ENCODE measurements at regions not wholly inside any gene's neighbourhood (a gene's known extent, or its start where the extent isn't known, plus 50 kb on each side); places are given as distances from the start of the nearest gene placed in this dataset.

GRCh38 chr18:76566987-76567386, 71.9 kb upstream of the ZNF516 start:
- TF ChIP-seq POLR2A (IDR thresholded peaks at IDR 0.05; ENCODE audit: low read depth, low read length) (no peak), RFX5 (IDR thresholded peaks at IDR 0.05; ENCODE audit: low read depth, low read length) (no peak), USF2 (IDR thresholded peaks at IDR 0.05; ENCODE audit: low read depth, low read length) (no peak), MAZ (IDR thresholded peaks at IDR 0.05; ENCODE audit: borderline replicate concordance, low read depth, low read length) (no peak), CTCF (conservative IDR thresholded peaks at IDR 0.05; ENCODE audit: low read depth, low read length) (no peak), CEBPB (IDR thresholded peaks at IDR 0.05; ENCODE audit: low read depth, low read length) (no peak)

Data from IMR-90 (cell line).